Loucy (cell line): ENCODE measurements at regions not wholly inside any gene's neighbourhood (a gene's known extent, or its start where the extent isn't known, plus 50 kb on each side); places are given as distances from the start of the nearest gene placed in this dataset.

Experiments
- H2AFZ ChIP-seq: fragments of 200-600 bp; sonication (generic); 2 replicates; pipeline ENCODE4 v1.6.0; 2016; ENCODE audit warnings: antibody characterized with exemption, mild to moderate bottlenecking, low read length, moderate library complexity
- H3F3A ChIP-seq: fragments of 200-600 bp; 2 replicates; pipeline ENCODE4 v1.6.0; 2016; ENCODE audit warnings: antibody characterized with exemption, low read depth, mild to moderate bottlenecking
- H3K27me3 ChIP-seq: fragments of 200-600 bp; sonication (generic); 2 replicates; pipeline ENCODE4 v1.6.1; 2014; ENCODE audit warnings: low read length, mild to moderate bottlenecking; ENCODE audit not compliant: insufficient read depth, poor library complexity, severe bottlenecking
- H3K36me3 ChIP-seq: fragments of 200-600 bp; sonication (generic); 2 replicates; pipeline ENCODE4 v1.6.1; 2016; ENCODE audit warnings: low read length; ENCODE audit not compliant: insufficient read depth
- H3K4me1 ChIP-seq: fragments of 200-600 bp; sonication (generic); 2 replicates; pipeline ENCODE4 v1.5.1; 2014; ENCODE audit warnings: low read length, mild to moderate bottlenecking; ENCODE audit not compliant: insufficient read depth, poor library complexity, severe bottlenecking
- H3K4me2 ChIP-seq: fragments of 200-600 bp; sonication (generic); 2 replicates; pipeline ENCODE4 v1.6.0; 2014; ENCODE audit warnings: antibody characterized with exemption, low read length, low read depth, mild to moderate bottlenecking; ENCODE audit not compliant: poor library complexity, severe bottlenecking
- H3K4me3 ChIP-seq: fragments of 200-600 bp; sonication (generic); 2 replicates; pipeline ENCODE4 v1.5.1; 2014; ENCODE audit warnings: low read length, mild to moderate bottlenecking, mixed read lengths; ENCODE audit not compliant: poor library complexity, severe bottlenecking
- H3K79me2 ChIP-seq: fragments of 200-600 bp; sonication (generic); 2 replicates; pipeline ENCODE4 v1.6.1; 2014; ENCODE audit warnings: low read length; ENCODE audit not compliant: insufficient read depth
- H3K9ac ChIP-seq: fragments of 200-600 bp; sonication (generic); 2 replicates; pipeline ENCODE4 v1.6.0; 2014; ENCODE audit warnings: mild to moderate bottlenecking, low read depth, low read length, moderate library complexity; ENCODE audit not compliant: poor library complexity, severe bottlenecking
- H3K9me2 ChIP-seq: fragments of 200-600 bp; sonication (generic); replicated peaks from 2 replicates; pipeline ENCODE4 v1.6.1; 2016; ENCODE audit warnings: low read depth, low read length, mixed read lengths
- H3K9me3 ChIP-seq: fragments of 200-600 bp; sonication (generic); 2 replicates; pipeline ENCODE4 v1.6.1; 2014; ENCODE audit warnings: mild to moderate bottlenecking, antibody characterized with exemption, low read length, low read depth; ENCODE audit not compliant: insufficient read depth
- H4K20me1 ChIP-seq: fragments of 200-600 bp; sonication (generic); 2 replicates; pipeline ENCODE4 v1.6.0; 2014; ENCODE audit warnings: antibody characterized with exemption, low read length, mild to moderate bottlenecking; ENCODE audit not compliant: insufficient read depth, poor library complexity, severe bottlenecking
- CTCF ChIP-seq: fragments of 200-600 bp; sonication (generic); conservative IDR thresholded peaks from 2 replicates; pipeline ENCODE4 v1.5.1; 2014; ENCODE audit warnings: mild to moderate bottlenecking, antibody characterized with exemption, low read length
- EZH2phosphoT487 ChIP-seq: fragments of 200-600 bp; IDR thresholded peaks from 2 replicates; pipeline ENCODE4 v1.6.1; 2018; ENCODE audit warnings: antibody characterized with exemption, mild to moderate bottlenecking, moderate library complexity, borderline replicate concordance

- no peak overlapping the region for H2AFZ ChIP-seq
- H3K4me3 ChIP-seq: no peak overlapping the region
- no peaks in the 10 kb centered on the region for H3K9me2 ChIP-seq
- H3K9me3 ChIP-seq: no peaks in the 10 kb centered on the region
- no peaks in the 10 kb centered on the region for H3K79me2 ChIP-seq
- H3K4me1 ChIP-seq: no peaks in the 10 kb centered on the region
- H3K4me2 ChIP-seq: no peak overlapping the region
- H3F3A ChIP-seq: no peaks in the 10 kb centered on the region
- no peaks in the 10 kb centered on the region for H3K36me3 ChIP-seq
- TF ChIP-seq CTCF: no peak
- no peak for TF ChIP-seq EZH2phosphoT487
- no peak overlapping the region for H3K9ac ChIP-seq
- no peaks in the 10 kb centered on the region for H4K20me1 ChIP-seq
- H3K27me3 ChIP-seq: no peaks in the 10 kb centered on the region
Observed at GRCh38 chr7:13563257-13563656, 426.2 kb downstream of the ETV1 start.

GRCh38 chr7:13563680-13564079 lies 425.8 kb downstream of the ETV1 start:
- Histone ChIP-seq H3K27me3 (no peaks in the 10 kb centered on the region), H3K4me3 (no peak overlapping the region), H3K79me2 (no peaks in the 10 kb centered on the region), H3K9me2 (no peaks in the 10 kb centered on the region), H3K36me3 (no peaks in the 10 kb centered on the region), H3K9ac (no peak overlapping the region), H3K4me2 (no peak overlapping the region), H3K9me3 (no peaks in the 10 kb centered on the region), H3K4me1 (no peaks in the 10 kb centered on the region), H3F3A (no peaks in the 10 kb centered on the region), H4K20me1 (no peaks in the 10 kb centered on the region), H2AFZ (no peak overlapping the region)
- TF ChIP-seq CTCF: no peak
- TF ChIP-seq EZH2phosphoT487: no peak

GRCh38 chr7:13577566-13578145 lies 411.8 kb downstream of the ETV1 start:
- H3K9me3 ChIP-seq: no peaks in the 10 kb centered on the region
- no peak overlapping the region for H3K9ac ChIP-seq
- H3F3A ChIP-seq: no peaks in the 10 kb centered on the region
- H3K27me3 ChIP-seq: no peaks in the 10 kb centered on the region
- no peaks in the 10 kb centered on the region for H4K20me1 ChIP-seq
- H3K4me1 ChIP-seq: no peaks in the 10 kb centered on the region
- TF ChIP-seq CTCF: no peak
- no peak for TF ChIP-seq EZH2phosphoT487
- H3K4me3 ChIP-seq: no peak overlapping the region
- no peak overlapping the region for H3K4me2 ChIP-seq
- no peak overlapping the region for H2AFZ ChIP-seq
- no peaks in the 10 kb centered on the region for H3K36me3 ChIP-seq
- H3K9me2 ChIP-seq: no peaks in the 10 kb centered on the region; the same call in 1 of the 2 replicates
- no peaks in the 10 kb centered on the region for H3K79me2 ChIP-seq
